RWPE2 (cell line): ENCODE measurements at regions not wholly inside any gene's neighbourhood (a gene's known extent, or its start where the extent isn't known, plus 50 kb on each side); places are given as distances from the start of the nearest gene placed in this dataset.

ENCODE experiments used
- ATAC-seq: fragments of 200-7000 bp; cut with Tn5 transposase; 3 replicates; pipeline ENCODE4 v1.9.1; 2021; ENCODE audit warnings: low read depth
- DNase-seq: peaks from one replicate; pipeline ENCODE4 v3.0.0-alpha.2; 2020; ENCODE audit warnings: low spot score
- H3K27ac ChIP-seq: fragments of 450-650 bp; 2 replicates; pipeline ENCODE4 v1.5.1; 2017; ENCODE audit warnings: mild to moderate bottlenecking; ENCODE audit not compliant: poor library complexity, severe bottlenecking
- H3K27me3 ChIP-seq: fragments of 250-450 bp; sonication (Bioruptor Pico); 2 replicates; pipeline ENCODE4 v1.5.1; 2021; ENCODE audit warnings: mild to moderate bottlenecking, moderate library complexity; ENCODE audit not compliant: insufficient read depth, poor library complexity, severe bottlenecking
- H3K36me3 ChIP-seq: fragments of 250-450 bp; sonication (Bioruptor Pico); 2 replicates; pipeline ENCODE4 v1.5.1; 2020; ENCODE audit warnings: low read depth, mild to moderate bottlenecking, moderate library complexity
- H3K4me1 ChIP-seq: fragments of 250-450 bp; sonication (Bioruptor Pico); 2 replicates; pipeline ENCODE4 v1.5.1; 2021; ENCODE audit warnings: mild to moderate bottlenecking, moderate library complexity; ENCODE audit not compliant: insufficient read depth, poor library complexity, severe bottlenecking
- H3K4me3 ChIP-seq: fragments of 250-450 bp; sonication (Bioruptor Pico); 2 replicates; pipeline ENCODE4 v1.5.1; 2021; ENCODE audit warnings: mild to moderate bottlenecking, moderate library complexity; ENCODE audit not compliant: severe bottlenecking
- H3K9me3 ChIP-seq: fragments of 250-450 bp; sonication (Bioruptor Pico); 2 replicates; pipeline ENCODE4 v1.5.1; 2021; ENCODE audit warnings: mild to moderate bottlenecking, moderate library complexity; ENCODE audit not compliant: severe bottlenecking
- CTCF ChIP-seq: fragments of 450-650 bp; IDR thresholded peaks from one replicate; pipeline ENCODE4 v1.5.1; 2017; ENCODE audit warnings: mild to moderate bottlenecking, moderate library complexity; ENCODE audit not compliant: poor library complexity, severe bottlenecking

- H3K36me3 ChIP-seq = no peaks in the 10 kb centered on the region
- TF ChIP-seq CTCF = no peak
- ATAC-seq (no peak), DNase-seq (no peak)
- no peak overlapping the region for H3K4me3 ChIP-seq
- H3K27ac ChIP-seq = no peak overlapping the region
- no peaks in the 10 kb centered on the region for H3K4me1 ChIP-seq
- no peaks in the 10 kb centered on the region for H3K27me3 ChIP-seq
- H3K9me3 ChIP-seq = no peaks in the 10 kb centered on the region
Measured at GRCh38 chr21:35753308-35753707, 307.0 kb downstream of the SETD4 start.

- no peak for ATAC-seq
- no peaks in the 10 kb centered on the region for H3K36me3 ChIP-seq
- H3K4me3 ChIP-seq = no peak overlapping the region
- H3K4me1 ChIP-seq = peaks cover 1% of the 10 kb centered on the region
- DNase-seq = no peak
- no peaks in the 10 kb centered on the region for H3K27me3 ChIP-seq
- H3K27ac ChIP-seq = no peak overlapping the region
- TF ChIP-seq CTCF = no peak
- no peaks in the 10 kb centered on the region for H3K9me3 ChIP-seq
Measured at GRCh38 chr21:35751171-35751570, 309.2 kb downstream of the SETD4 start.

- Histone ChIP-seq H3K9me3 (no peaks in the 10 kb centered on the region), H3K4me3 (no peak overlapping the region), H3K27me3 (no peaks in the 10 kb centered on the region), H3K4me1 (peaks cover 11% of the 10 kb centered on the region), H3K36me3 (no peaks in the 10 kb centered on the region), H3K27ac (no peak overlapping the region)
- DNase-seq (no peak), ATAC-seq (no peak)
- TF ChIP-seq CTCF = no peak
Measured at GRCh38 chr21:35749904-35750303, 310.4 kb downstream of the SETD4 start.

DNA sequence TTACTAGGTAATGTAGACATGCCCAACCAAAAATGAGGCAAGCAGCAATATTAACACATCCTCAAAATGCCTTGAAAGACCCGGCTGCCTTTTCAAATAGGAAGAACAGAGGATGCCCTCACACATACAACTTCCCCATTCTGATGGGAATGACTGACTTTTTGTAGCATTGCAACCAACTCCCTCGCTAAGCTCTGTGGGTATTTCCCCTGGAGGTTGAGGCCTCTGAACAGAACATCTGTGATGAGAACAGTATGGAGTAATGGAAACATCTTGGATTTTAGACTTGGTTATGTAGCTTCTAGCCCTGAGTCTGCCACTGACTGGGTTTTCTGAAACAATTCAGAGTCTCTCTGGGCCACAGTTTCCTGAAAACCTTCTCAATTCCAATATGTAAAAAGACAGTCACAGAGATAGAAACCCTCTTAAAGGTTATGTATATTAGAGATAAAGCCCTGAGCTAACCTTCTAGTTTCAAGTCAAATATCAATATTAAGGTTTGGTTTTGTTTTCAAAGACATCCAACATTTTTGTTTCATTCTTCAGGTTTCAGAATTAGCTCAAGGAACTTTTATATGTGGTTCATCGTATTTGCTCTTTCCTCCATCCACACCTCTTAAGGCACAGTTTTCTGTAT, 311.5 kb downstream of the SETD4 start:
- DNase-seq = no peak
- no peak overlapping the region for H3K4me3 ChIP-seq
- no peaks in the 10 kb centered on the region for H3K36me3 ChIP-seq
- H3K4me1 ChIP-seq = peaks cover 23% of the 10 kb centered on the region
- TF ChIP-seq CTCF = no peak
- no peaks in the 10 kb centered on the region for H3K9me3 ChIP-seq
- ATAC-seq = no peak
- no peaks in the 10 kb centered on the region for H3K27me3 ChIP-seq
- no peak overlapping the region for H3K27ac ChIP-seq

DNA sequence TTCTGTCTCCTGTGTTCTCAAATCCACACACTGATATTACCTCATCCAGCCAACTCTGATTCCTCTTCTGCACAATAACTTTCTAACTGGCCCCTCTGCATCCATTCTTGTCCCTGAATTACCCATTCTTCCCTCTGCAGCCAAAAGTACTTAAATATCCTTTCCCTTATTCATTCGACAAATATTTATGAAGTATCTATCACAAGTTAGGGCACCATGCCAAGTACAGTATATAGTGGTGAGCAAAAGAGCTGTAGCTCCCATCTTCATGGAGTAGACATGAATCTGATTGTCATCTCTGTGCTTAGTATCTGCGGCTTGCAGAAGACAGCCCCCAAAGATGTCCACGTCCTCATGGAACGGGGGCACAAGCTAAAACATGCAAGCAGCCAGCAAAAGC, 316.8 kb downstream of the SETD4 start:
- peak overlapping the region; percentile 78 for H3K27ac ChIP-seq
- TF ChIP-seq CTCF = no peak
- peaks cover 41% of the 10 kb centered on the region for H3K4me1 ChIP-seq
- no peaks in the 10 kb centered on the region for H3K36me3 ChIP-seq
- H3K4me3 ChIP-seq = no peak overlapping the region
- DNase-seq = no peak
- peaks cover 4% of the 10 kb centered on the region for H3K9me3 ChIP-seq
- peak; percentile 40; the same call in 1 of the 3 replicates for ATAC-seq
- H3K27me3 ChIP-seq = no peaks in the 10 kb centered on the region
